Activated naive CD8-positive, alpha-beta T cell treated with anti-CD3 and anti-CD28 coated beads, Interleukin-2, amount 50 U/mL, for 16 hours (primary cell): ENCODE measurements at regions not wholly inside any gene's neighbourhood (a gene's known extent, or its start where the extent isn't known, plus 50 kb on each side); places are given as distances from the start of the nearest gene placed in this dataset.

Experiments
- DNase-seq: peaks from one replicate; pipeline ENCODE4 v3.0.0-alpha.2; 2020; ENCODE audit warnings: low read depth, low spot score

DNA sequence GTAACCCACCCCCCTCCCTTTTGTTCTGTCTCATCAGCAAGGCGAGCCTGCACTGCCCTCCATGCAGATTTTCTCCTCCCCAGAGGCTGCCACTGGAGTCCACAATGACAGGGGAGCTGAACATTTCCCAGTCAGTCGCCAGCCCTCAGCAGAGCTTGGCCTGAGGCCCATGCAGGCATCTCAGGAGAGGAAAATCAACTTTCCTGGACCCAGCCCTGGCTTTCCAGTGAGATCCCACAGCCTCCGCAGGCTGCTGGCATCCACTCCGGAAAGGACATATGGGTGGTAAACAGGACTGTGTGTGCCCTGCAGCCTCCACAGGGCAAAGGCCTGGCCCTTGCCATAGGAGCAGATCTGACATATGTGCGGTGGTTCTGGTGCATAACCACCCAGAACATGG is 253.8 kb downstream of the TNS1 start:
- DNase-seq = no peak

DNA sequence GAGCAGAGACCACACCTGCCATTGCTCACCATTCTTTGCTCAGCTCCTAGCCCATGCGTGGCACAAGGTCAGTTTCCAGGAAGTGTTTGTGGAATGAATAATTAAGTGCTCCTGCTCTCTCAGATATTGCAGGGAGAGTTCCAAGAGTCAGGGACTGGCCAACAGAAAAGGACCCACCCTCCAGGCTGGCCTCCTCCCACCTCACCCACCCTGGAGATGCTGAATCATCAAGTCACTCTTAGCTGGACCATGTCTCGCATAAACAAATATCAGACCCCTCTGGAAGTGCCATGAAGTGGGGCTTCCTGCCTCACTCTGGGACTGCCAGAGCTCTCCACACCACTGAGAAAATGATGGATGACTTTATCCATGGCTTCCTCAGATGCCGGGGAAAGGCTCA is 256.0 kb downstream of the TNS1 start:
- DNase-seq = no peak

DNA sequence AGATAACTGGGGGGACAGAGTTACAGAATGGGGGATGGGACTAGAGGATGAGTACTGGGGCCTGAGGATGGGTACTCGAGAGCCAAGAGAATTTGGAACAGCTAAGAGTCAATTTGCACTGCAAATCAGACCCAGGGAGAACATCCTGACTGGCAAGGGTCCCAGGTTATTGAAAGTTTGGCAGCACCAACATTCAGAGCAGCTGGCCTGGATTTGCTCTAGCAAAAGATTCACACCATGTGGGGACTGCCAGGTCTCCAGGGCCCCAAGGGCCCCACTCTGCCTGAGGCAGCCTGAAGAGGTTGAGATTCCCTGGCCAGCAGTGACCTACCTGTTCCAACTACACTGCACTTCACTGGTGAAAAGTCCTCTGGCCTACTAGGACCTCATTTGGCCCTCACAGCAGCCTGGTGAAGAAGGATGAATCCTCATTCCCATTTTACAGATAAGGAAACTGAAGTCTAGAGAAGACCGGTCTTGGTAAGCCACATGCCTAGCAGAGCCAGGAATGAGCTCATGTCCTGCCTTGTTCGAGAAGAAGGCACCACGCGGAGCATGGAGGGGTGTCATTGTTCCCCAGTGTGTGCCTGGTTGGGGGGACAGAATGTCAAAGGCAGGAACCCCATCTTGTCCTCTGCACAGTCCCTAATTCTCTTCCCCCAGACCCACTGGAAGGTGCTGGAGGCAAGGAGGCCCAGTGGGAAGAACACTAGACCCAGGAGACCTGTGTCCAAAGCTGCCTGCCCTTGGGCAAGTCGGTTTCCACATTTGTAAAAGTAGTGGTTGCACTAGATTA is 258.6 kb downstream of the TNS1 start:
- DNase-seq = no peak

DNA sequence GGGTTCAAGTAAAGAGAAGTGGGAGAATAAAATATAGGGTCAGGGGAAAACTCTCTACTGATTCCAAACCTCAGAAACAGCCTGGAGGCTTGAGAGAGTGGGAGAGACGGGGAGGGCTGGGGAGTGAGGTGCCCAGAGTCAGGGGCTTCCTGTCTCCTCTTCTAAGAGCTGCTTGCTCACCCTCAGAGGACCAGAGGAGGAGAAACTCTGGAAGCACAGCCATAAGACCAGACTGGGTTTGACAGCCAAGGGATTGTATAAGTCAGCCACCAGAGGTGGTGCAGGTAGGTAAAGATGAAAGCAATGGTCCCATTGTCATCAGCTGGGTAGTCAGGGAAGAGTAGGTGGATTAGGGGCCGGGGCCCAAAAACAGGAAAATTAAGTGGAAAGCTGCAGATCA is 259.4 kb downstream of the TNS1 start:
- DNase-seq = no peak

DNA sequence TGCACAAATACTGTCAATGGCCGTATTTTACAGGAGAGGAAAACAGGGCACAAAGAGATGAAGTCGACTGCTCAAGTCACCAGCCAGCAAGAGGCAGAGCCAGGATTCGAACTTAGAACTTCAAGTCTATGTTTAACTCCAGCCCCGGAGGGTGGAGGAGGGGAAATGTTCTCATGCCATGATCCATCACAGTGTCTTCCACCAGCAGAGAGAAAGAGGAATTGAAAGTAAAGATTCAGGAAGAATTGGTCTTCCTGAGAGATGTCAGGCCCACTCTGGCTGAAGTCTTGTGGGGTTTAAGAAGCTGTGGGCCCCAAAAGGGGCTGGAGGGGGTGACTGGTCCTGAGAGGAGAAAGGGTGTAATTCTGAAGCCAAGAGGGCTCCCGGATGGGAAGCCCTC is 260.0 kb downstream of the TNS1 start:
- no peak for DNase-seq

DNA sequence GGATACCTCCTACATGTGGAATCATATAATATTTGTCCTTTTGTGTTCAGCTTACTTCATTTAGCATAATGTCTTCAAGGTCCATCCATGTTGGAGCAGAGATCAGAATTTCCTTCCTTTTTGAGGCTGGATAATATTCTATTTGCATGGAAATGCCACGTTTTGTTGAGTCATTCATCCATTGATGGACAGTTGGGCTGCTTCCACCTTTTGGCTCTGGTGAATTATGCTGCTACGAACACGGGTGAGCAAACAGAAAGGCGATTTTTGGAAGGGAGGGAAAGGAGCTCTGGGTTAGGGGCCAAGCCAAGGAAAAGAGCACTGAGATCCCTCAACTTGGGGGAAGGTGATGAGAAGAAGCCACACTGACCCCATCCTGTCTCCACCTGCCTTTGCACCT is 260.5 kb downstream of the TNS1 start:
- DNase-seq = no peak

DNA sequence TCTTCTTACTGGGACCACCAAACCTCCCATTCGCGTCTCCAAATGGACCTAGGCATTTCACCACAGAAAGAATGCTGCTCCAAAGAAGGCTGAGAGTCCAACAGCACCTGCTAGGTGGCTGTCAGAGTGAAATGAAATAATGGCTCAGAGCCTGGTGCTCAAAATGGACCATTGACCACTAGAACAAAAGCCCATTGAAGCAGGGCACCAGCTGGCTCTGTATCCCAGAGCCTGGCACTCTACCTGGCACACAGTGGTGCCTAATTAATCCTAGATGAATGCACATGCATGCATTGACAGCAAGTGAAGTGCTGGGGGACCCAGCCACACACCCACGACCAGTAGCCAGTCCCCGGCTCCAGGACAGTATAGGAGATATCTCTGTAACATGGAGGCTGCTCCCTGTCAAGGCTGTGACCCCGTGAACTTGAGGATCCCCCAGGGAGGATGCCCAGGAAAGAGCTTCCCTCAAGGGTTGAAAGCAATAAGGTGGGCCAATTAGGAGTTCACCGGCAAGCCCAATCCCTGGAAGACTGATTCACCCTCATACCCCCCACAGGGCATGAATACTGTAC is 261.3 kb downstream of the TNS1 start:
- DNase-seq = no peak

DNA sequence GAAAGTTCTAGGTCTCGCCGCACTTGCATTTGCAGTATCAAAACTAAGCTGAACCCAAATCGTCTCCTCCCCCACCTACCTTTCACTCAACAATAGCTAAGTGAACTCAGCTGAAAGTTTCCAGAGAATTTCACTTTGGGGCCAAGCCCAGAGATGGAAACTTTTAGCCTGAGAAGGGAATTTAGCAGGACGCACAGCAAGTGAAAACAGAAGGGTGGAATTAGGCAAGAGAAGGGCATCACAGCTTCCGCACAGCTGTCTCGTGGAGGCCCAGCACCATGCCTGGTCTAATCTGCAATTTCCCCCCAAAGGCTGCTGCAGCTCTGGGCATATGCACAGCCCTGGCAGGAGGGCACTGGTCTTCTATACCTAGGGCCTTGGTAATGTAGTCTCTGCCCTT is 262.0 kb downstream of the TNS1 start:
- DNase-seq = no peak

DNA sequence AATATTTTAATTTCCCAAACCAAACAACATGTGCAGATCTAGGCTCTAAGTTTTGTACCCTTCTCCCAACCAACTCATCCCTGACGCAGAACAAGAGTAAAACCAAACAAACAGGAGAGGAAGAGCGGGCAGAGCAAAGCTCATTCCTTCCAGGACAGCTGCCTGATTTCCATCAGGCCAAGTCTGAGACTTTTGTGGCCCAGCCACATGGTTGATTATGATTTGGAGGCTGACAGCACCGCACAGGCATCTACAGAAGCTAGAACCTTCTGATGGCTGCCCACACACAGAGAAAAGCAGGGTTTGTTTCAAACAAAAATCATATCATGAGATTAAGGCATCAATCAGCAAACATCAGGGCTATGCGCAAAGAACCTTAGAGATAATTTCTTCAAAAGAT is 262.6 kb downstream of the TNS1 start:
- DNase-seq = no peak

DNA sequence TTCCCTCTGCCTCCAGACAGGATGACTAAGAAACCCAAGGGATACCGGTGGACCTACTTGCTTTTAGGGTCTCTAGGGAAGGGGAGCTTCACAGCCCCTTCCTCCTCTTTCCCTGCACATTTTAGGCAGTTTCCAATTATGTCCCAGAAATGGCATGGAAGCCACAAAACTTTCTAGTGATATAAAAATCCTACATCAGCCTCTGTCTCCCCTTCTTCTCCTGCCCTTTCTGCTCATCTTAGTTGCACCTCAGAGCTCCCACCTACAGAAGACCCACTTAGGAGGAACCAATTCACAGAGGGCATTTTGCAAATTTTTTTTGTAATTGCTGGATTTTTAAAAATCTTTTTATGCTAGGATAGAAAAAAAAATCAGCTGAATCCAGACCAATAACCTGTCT is 263.1 kb downstream of the TNS1 start:
- DNase-seq = no peak

DNA sequence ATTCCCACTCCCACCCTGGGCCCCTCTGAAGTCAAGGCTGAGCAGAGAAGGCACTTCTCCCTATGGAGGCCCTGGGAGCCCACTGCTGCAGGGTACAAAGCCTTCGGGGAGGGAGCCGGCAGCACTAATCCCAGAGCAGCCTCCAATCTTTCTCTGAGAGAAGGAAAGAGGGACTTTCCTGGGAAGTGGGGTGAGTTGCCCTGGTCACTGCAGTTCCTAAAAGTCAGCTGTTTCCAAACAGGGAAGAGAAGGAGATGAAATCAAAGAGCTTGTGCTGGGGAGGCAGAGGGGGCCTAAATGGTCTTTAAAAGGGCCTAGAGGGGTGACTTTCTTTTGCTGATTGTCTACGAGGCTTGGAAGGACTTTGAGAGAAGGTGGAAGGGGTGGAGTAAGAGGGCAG is 264.7 kb downstream of the TNS1 start:
- no peak for DNase-seq

DNA sequence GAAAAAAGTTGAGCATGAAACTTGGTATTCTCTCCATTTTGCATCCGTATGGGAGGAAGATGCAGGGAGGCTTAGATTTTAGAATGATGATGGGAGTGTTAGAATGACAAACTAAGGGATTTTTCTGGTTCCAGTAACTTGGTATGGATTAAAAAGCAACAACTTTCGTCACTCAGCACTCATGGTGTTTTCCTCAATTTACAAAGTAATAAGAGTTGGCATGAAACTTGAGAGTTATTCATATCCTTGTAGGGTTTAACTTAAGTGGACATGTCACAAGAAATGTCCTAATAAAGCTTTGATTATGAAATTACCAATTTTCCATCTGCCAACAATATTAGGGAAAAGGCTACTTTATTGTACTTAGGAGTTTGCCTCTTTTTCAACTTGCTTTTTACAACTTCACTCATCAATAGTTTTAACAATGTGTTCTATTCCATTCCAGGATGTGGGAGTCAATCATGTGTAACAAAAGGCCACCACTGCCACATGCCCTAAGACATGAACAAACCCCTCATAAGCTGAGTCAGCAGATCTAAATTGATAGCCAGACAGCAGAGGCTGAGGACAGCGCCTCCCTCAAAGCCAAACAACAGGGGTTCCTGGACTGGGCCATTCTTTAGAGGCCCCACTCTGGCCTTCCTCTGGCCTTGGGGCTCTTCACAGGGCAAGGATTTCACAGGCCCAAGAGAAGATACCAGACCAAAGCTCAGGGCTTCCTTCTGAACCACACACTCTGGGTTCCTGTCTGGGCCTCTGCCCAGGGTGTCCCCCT is 265.8 kb downstream of the TNS1 start:
- no peak for DNase-seq

DNA sequence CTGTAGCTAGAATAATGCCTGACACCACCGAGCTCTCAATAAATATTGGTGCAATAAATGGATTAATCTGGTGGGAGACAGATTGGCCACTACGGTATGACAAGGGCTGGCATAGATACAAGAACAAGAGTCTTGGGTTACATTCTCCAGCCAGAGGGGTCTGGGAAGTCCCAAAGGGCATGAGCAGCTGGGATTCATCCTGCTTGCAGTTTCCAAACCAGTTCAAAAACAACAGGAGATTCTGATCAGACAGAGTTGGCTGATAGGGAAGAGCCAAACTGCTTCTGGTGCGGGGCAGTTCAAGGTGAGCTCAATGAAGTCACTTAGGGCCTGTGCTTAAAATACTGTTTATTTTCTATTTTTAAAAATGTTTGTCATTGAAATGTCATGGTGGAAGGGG is 266.9 kb downstream of the TNS1 start:
- no peak for DNase-seq

DNA sequence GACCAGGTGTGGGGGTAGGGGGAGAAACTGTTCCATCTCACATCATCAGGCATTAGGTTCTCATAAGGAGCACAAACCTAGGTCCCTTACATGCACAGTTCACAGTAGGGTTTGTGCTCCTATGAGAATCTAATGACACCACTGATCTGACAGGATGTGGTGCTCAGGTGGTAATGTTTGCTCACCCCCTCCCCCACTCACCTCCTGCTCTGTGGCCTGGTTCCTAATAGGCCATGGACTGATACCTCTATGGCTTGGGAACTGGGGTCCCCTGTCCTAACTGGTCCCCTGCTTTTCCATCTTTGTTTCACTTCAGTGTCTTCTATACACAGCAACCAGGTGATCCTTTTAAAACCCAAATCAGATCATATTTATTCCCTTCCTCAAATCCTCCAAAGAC is 267.8 kb downstream of the TNS1 start:
- DNase-seq = no peak

DNA sequence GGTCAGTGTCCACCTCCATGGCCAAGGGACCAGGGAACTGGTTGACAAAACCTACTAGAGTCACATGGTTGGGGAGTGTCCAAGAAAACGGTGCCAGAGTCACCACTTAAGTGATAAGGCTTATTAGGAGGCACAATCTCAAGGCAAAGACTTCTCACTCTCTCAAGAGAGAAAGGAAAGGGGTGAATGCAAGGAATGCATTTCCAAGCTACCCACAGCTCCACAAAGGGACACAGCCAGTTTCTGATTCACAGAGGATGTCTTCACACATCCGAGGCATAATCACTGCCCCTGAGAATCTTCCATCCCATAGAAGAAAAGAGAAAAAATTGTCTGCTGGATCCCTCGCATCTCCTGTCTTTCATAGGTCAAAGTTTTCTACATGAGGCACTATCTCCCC is 269.3 kb downstream of the TNS1 start:
- no peak for DNase-seq

DNA sequence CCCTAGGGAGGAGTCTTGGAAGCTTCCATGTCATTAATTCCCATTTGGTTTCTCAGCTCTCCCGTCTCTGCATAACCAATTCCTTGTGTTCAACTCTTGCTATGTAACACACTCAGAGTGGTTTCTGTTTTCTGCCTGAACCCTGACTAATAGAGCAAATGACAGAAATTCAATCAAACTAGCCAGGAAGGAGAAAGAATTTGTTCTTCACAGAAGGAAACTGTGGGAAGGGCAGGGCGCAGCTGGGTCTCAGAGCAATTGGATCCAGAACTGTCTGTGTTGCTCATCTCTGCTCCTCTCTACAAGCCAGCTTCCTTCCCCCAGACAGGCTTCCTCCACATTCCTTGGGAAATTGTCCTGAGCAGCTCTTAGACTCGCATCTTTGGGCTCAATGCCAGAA is 269.8 kb downstream of the TNS1 start:
- no peak for DNase-seq

DNA sequence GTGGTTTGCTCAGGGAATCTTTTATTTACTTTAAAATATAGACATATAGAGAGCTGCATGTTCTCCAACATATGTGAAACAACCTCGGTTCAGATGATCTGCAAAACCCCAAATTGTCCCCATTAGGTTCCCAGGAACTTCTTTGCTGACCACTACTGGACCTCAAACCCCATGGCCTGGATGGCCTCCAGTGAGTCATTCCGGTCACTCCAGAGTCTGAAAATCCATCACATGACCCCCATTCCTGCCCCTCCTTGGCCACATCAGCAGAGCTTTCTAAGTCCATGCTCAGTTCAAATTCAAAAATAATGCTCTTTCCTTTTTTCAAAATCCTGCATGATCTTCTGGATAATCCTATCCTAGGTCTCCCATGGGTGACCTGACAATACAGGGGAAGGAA is 271.0 kb downstream of the TNS1 start:
- DNase-seq = no peak

DNA sequence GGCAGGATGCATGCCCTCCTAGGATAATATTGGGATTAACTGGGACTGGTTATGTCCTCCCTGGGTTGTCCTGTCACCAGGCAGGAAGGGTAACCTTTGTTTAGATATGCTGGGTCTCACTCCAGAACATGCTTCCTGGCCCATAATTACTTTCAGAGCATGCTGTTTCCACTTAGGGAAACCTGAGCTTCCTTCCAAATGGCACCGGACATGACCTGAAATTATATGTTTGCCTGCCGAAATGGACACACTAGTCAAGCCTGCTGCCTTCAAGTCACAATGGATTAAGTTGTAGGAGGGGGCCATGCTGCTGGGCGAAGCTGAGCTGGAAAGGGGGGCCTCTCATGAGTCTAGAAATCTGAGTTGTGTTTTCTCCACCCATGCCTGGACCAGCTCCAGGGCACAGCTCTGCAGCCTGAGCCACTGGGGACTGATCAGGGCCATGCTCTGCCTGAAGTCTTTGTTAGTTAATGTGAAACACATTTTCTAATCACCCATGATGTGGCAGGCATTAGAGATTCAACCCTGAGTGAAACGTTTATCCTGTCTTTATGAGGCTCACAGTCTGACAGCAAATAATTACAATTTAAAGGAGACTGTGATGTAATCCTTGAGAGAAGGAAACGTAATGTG is 273.3 kb downstream of the TNS1 start:
- no peak for DNase-seq

DNA sequence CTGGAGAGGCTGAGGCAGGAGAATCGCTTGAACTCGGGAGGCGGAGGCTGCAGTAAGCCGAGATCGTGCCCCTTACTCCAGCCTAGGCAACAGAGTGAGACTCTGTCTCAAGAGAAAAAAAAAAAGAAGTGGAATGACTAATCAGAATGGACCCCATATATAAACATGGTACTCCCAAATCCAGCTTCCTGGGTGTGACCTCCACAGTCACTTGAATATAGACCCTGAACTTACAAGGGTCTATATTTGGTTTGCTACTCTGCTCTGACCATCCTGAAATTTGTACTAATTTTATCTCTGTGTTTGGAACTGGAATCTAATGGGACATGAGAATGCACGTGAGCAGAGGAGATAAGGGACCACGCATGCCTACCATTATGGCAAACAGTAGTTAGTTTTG is 275.0 kb downstream of the TNS1 start:
- DNase-seq = no peak

DNA sequence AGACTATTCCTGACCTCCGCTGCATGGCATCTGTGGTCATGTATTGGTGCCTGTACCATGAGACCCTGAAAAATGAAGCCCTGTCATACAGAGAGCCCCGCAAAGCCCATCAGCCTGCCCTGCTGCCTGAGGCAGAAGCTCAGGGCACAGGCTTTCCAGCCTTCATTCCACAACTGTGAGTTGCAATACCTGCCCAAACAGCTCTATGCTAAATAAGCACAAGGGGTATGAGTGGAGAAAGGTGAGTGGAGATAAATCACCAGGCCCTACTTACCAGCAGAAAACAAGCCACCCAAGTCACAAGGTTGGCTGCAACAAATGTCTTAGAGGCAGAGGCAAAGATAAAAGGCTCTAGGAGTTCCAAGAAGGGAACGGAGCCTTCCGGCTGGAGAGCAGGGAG is 277.4 kb downstream of the TNS1 start:
- DNase-seq = no peak

DNA sequence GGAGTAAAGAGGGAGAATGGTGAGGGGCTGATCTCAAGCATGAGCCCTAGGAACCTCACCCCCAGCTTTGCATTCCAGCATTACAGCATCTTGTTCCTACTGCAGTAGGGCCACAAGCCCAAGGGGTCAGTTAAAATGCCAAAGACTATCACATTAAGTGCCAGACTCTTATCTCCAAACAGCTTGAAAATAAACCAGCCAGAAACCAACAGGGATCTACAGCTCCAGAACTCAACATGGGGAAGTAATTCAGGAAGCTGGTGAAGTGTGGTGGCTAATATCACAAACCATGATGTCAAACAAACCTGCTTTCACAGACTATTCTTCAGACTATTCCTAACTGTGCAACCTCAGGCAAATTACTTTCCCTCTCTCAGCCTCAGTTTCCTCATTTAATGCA is 278.3 kb downstream of the TNS1 start:
- DNase-seq = no peak

DNA sequence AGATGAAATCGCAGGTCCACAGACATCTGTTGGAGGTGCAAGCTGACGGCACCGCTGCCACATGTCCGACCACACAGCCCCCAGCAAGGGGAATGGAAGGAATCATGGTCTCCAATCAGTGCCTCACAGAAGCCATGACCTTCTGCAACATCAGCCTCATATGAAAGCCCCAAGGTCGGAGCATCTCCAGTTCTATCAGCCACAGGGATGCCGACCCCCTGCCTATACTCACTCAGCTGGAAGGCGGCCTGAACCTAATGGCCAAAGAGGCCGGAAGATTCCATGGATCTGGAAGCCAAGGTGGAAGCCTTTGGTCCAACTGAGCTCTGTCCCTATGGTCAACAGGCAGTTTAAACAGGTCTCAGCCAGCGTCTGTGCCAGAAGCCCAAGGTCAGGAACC is 278.8 kb downstream of the TNS1 start:
- DNase-seq = no peak
